CMK (cell line): ENCODE measurements at regions not wholly inside any gene's neighbourhood (a gene's known extent, or its start where the extent isn't known, plus 50 kb on each side); places are given as distances from the start of the nearest gene placed in this dataset.

Experiments used
- DNase-seq: peaks from one replicate; pipeline ENCODE4 v3.0.0-alpha.2; 2010; ENCODE audit warnings: low read depth

DNA sequence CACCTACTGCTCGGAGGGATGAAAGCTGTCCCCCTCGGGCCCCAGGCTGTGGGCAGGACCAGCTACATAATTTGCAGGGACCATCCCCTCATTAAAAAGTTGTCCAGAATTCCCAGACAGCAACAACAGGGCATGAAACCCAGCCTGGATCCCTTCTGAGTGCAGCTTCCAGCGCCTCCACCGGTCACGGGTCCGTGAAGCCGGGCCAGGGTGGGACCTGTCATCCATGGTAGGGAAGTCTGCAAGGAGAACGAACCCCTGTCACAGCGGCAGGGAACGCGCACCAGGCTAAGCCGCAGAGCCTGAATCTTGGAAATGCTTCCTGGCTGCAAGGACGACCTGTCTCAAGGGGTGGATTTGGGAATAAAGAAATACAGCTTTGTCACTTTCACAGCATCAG, 214.2 kb downstream of the RBFOX3 start:
- DNase-seq: no peak

DNA sequence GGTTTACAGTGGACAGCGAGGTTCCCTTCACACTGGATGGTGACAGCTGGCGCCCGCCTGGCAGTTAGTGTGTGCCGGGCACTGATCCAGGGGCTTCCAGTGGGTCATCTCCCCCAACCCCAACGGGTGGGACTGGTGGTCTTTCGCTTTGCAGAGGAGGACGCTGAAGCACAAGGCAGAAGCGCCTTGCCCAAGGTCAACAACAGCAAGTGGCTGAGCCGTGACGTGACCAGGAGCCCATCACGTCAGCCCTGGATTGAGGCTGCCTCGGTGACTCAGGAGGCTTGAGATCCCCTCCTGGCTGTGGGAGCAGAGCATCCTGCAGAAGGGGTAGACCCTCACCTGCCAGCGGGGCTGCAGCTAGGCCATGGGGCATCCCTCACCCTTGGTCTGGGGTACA, 215.3 kb downstream of the RBFOX3 start:
- no peak for DNase-seq

DNA sequence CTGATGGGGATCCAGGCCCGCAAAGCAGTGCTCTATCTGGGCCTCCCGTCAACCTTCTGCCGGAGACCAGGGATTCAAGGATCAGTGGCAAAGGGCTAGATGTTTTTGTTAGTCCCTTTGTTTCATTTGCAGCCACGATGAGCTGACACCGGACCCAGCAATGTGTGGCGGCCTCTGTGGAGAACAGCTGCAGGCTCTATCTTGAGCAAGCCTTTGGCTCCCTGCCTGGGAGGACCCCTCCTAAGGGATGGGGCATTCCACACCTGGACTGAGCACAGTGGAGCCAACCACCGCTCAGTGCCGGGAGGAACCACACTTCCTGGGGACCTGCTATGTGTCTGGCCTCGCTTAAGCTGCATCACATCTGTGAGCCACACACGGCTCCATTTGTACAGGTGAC, 215.8 kb downstream of the RBFOX3 start:
- no peak for DNase-seq

DNA sequence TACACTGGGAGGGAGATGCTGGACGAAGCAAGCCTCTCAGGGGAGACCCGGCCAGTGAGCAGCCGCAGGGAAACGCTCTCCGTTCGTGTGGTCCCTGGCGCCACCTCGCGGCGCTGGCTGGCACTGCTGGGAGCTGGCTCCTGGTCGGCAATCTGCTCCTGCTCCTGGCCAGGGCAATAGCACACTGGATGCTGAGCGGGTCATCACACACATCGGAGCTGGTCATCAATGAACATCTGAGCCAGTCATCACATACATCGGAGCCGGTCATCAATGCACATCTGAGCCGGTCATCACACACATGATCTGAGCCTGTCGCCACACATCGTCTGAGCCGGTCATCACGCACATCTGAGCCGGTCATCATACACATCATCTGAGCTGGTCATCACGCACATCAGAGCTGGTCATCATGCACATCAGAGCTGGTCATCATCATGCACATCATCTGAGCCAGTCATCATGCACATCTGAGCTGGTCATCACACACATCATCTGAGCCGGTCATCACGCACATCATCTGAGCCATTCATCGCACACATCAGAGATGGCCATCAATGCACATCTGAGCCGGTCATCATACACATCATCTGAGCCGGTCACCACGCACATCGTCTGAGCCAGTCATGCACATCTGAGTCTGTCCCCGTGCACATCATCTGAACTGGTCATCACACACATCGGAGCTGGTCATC, 217.3 kb downstream of the RBFOX3 start:
- peak; percentile 42 for DNase-seq

DNA sequence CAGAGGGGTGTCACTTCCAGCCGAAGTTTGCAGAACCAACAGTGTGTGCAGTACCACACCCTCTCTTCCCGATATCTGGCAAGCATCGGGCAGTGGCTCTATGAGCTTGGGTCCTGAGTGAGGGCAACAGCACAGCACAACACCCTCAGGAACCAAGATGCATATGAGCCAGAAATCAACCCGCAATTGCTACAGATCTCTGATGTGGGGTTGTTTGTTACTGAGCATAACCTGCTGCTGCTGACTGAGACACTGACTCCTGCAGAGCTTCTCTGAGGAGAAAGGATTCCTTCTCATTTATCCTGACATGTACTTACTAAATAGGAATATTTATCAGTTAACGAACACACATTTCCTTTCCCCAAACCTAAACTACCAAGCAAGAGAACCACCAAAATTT, 218.3 kb downstream of the RBFOX3 start:
- no peak for DNase-seq

DNA sequence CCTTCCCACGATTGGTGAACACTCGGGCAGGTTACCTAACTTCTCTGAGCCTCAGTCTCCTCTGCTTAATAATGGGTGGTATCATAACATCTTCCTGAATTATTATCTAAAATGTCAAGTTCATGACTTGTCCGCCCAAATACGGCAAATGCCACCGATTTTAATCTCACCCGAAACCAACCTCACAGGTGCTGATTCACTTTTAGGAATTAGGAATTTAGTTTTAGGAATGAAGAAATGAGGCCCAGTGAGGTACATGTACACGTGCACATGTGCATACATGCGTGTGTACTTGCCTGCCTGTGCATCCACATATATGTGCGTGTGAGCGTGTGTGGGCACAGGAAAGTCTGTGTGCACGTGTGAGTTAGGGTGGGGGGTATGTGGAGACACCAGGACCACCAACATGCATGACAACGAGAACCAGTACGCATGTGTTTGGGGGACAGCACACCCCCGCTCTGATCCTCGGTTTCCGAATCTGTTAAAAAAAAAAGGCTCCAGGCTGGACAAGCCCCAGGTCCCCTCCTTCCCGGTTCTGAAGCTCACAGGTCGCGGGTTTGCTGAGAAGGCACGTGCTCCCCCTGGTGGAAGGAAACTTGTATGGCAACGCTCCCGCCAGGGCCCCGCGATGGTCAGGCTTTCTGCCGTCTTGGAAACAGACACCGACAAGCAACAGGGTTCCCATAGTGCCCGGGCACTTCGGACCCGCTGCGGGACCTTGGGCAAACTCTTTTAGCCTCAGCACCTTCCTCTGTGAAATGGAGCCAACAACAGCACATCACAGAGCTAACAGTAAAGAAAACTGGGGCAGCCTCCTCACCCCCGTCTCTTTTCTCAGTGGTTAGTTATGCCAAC, 219.2 kb downstream of the RBFOX3 start:
- peak; percentile 42 for DNase-seq

DNA sequence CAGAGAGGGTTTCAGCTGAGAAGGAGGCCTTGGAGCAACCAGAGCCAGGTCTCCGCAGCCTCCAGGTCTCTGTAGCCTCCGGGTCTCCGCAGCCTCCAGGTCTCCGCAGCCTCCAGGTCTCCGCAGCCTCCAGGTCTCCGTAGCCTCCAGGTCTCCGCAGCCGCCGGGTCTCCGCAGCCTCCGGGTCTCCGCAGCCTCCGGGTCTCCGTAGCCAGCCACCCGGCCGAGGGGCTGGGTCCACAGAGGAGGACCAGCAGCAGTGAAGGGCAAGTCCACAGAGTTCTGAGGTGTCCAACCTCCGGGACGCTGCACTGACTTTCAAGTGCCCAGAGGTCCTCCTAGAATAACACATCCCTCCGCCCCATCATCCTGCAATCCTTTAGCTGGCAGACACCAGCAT, 221.0 kb downstream of the RBFOX3 start:
- DNase-seq: no peak

DNA sequence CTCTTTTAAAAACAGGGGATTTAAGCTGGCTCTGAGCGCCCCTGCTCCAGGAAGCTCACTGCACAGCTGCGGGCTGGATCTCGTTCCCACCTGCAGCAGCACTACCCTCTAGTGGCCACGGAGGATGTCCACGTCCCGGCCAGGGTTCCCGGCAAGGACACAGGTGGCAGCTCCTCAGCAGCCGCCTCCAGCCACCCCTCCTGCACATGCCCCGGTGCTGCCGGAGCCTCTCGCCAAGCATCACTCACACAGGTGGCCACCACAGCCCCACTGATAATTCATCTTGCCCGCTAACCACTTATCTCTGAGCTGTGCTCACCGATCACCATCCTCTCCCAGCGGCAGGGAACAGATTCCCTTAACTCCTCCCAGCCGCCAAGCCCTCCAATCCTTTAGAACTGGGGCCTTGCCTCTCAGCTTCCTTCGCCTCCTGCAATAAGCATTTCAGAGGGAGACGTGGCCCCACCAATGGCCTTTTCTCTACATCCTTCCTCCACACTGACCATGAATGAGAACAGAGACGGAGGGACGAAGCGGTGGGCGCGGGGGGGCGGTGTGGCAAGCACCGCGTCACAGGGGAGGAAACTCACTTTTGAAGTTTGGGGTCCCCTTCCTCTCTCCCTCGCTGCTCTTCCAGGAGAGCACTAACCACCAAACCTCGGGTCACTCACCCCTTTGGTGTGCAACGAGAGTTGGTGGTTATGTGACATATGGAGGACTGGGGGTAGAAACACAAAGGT, 222.1 kb downstream of the RBFOX3 start:
- DNase-seq: peak; percentile 24

DNA sequence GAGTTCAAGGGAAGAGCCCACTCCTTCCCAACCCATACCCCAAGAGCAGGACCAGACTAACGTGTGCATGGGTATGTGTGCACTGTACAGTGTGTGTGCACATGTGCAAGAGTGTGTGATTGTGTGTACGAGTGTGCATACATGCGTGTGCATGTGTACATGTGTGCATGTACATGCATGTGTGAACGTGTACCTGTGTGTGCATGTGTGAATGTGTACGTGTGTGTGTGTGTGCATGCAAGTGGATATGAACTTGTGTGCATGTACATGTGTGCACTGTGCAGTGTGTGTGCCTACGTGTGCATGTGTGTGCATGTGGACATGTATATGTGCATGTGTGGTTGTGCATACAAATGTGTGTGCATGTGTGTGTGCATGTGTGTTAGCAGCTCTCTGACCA, 223.1 kb downstream of the RBFOX3 start:
- no peak for DNase-seq

DNA sequence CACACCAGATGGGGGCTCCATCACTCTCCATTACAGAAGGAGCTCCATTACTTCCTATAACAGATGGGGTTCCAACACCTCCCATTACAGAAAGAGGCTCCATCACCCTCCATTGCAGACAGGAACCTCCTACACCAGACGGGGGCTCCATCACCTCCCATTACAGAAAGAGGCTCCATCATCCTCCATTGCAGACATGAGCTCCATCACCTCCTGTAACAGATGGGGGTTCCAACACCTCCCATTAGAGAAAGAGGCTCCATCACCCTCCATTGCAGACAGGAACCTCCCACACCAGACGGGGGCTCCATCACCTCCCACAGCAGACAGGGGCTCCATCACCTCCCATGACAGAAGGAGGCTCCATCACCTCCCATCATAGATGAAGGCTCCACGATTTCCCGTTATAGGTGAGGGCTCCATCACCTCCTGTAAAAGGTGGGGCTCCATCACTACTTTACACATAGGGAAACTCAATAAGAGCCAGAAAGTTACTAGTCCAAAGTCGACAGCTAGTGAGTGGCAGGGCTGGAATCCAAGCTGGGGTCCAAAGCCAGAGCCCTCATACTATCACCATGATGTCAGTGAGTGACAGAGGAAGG, 224.8 kb downstream of the RBFOX3 start:
- no peak for DNase-seq

DNA sequence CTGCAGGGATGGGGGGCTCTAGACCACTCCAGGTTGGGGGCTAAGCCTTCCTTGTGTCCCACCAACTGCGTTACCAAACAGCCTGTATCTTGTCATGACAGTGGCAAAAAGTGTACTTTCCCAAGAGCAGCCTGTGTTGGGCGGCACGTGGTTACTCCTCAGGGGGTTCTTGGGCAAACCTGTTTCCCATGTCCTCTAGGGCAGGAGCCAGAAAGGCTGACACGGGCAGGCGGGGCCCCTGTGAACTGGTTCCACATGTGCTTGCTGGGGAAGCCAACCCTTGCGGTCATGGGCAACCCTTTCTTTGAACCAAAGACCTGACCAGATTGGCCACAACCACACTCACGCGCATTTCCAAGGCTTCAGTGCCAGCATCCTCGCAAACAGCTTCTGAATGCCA, 228.5 kb downstream of the RBFOX3 start:
- no peak for DNase-seq

DNA sequence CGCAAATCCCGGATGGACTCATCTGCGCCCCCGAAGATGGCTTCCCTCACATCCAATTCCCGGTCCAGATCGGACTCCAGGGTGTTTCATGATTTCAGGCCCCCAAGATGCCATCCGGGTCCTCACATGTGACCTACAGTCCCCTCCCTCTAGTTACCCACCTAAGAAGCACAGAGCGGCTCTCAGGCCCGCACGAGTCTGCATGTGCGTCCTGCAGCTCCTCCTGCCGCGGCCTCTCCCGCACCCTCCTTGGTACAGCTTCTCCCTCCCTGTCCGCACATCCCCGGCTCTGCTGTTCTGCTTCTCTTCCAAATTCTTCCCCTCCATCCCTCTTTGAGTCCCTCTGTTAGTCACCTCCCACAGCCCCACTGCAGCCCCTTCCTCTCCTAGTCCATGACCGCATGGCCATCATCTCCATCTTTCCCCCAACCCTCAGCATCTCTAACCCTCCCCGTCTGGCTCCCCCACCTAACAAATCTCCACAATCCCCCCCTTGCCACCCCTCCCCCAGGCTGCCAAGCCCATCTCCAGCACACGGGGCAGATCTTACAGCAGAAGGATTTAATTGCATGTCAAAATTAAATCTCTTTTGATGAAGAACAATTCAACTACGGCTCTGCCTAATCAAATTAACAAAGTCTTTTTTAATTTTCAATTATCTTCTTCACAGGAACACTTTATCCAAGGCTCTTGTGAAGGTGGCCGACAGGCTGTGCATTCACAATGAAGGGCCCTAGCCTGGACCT, 231.0 kb downstream of the RBFOX3 start:
- no peak for DNase-seq

DNA sequence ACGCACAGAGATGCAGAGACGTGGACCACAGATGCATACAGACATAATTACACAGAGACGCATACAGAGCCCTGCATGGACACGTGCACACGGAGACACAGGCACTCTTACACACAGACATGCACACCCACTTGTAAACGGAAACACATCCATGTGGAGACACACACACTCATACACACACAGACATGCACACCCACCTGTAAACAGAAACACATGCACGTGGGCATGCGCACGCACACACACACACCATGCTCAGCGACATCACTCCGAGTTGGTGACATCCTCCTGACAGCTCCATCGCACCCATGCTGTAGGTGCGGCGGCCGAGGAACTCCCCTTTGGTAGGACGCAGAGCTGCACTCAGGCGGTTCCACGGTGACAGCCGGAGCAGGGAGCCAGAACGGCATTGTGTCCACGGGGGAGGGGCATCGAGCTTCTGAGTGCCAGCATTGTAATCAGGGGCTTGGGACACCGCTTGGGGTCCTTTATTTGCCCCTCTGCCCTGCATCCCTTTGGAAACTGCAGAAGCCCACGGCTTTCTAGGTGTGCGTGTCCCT, 233.5 kb downstream of the RBFOX3 start:
- no peak for DNase-seq

DNA sequence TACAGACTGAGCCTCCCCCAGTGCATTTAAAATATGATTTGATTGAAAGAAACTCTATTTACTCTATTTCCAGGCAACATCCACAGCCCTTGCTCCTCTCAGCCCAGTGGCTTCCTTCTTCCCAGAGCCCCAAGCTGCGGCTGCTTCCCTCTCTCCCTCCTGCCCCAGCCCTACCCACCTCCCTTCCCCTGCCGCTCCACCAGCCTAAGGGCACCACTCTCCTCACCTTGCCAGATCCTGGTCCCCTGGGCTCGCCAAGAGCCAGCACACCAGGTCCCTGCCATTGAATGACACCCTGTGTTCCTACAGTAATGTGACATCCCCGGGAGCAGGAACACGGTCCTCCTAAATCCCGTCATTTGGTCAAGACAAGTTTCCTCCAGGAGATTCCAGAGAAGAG, 236.0 kb downstream of the RBFOX3 start:
- no peak for DNase-seq

DNA sequence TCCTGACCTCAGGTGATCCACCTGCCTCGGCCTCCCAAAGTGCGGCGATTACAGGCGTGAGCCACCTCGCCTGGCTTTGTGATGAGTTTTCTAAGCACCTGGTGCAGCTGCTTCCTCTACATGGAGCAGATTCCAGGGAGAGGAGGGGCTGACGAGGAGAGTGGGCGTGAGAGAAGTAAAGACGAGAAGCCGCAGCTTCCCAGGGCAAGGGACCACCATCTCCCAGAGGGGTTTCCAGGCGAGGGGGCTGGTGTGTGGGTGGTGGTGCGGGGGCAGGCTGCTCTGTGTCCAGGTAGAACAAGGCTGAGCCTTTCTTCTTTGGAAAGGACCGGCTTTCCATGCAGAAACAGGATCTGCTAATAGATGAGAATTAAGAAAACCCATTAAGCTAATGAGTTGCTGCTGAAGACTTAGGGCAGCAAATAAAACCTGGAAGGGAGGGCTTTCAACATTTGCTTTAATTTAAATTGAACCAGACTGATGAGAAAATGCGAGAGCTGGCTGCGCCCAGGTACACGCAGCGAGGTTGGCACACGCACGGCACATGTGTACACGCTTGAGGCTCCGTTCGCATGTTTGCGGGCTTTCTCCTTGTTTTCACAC, 236.7 kb downstream of the RBFOX3 start:
- no peak for DNase-seq

DNA sequence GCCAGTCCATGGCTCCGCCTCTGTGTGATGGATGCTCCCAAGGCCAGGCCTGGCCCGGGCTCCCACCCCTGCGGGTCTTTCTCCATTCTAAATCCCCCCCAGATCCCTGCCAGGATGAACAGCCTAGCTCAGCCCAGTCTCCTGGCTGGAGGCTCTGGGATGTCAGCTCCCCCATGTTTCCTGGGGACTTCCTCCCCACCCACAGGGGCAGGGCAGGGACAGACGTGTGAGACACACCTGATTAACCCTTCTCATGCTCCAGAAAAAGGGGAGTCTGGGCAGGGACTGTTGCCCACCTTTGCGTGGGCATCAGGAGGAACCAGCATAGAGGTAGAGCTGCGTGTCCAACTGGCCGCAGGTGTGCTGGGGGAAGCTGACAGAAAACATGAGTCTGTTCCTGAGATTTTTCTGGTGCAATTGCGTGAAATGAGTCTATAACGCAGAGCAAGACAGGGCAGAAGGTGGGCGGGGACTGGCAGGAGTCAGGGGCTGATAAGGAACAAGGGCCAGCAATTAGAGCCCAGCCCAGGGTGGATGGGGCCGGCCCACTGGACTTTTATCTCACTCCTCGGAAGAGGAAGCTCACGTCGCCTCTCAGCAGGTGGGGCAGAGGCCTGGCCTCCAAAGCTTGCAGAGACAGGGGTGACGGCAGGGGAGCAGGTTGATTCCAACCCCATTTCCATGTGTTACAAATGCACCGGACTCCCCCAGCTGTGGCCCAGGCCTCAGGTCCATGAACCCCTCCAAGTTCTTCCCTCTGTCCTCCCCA, 238.2 kb downstream of the RBFOX3 start:
- DNase-seq: no peak

DNA sequence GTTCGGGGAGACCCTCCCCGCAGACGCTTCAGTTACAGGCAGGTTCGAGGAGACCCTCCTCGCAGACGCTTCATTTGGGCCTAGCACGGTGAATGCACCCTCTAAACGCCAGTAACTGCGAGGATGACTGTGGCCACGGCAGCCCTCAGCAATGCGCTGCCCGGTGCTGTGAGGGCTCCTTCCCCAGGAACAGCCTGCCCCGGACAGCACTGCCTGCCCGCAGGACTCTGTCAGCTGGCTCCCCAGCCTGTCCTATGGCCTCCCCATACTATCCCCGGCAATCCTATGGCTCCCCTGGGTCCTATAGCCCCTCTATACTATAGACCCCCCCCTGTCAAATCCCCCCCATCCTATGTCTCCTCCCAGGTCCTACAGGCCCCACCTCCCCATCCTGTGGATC, 238.9 kb downstream of the RBFOX3 start:
- no peak for DNase-seq

DNA sequence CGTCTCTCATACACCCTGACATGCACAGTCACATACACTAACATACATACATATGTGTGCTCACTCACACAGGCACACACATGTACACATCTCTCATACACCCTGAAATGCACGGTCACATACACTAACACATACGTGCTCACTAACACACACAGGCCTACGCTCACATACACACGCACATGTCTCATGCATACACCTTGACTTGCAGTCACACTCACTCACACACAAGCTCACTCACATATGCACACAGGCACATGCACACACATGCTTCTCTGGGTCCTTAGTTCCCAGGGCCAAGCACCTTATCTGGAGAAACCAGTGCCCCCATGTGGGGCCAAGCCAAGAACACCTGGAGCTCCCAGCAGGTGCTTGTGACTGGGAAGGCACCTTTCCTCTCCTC, 240.3 kb downstream of the RBFOX3 start:
- DNase-seq: no peak

DNA sequence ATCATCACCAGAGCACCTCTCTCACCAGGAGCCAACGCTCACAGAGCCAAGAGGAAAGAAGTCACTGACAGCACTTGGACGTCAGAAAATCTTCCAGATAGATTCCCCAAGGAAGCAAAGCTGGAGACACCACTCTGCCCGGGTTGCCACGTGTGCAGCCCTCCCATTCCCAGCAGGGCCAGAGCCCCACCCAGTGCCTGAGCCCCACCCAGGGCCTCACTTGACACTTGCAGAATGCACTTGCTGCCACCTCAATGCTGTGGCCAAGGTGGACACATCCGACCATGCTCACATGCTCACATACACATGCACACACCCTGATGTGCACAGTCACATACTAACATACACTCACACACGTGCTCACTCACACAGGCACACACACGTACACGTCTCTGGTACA, 240.7 kb downstream of the RBFOX3 start:
- DNase-seq: no peak

DNA sequence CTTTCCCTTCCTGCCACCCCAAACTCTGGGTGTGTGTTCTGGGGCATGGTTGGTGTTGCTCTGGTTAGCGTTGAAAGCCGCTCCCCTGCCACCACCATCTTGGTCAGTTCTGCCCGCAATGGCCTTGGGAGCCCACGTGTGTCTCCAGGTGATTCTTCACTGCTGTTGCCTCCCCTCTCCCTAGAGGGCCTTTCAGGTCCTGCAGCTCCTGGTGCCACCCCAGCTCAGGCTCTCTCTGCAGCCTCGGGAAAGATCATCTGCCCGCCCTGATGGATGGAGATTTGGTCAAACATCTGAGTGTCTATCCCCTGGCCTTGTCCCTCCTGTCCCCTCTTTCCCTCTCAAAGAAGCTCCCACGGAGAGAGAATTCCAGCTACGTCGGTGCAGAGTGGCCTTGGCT, 241.3 kb downstream of the RBFOX3 start:
- no peak for DNase-seq
